ENCODE measurements at regions not wholly inside any gene's neighbourhood (a gene's known extent, or its start where the extent isn't known, plus 50 kb on each side); places are given as distances from the start of the nearest gene placed in this dataset.

- intact Hi-C loops (cut with DNase I; ENCODE audit: low total_unique reads): no loop called here
Measured at GRCh38 chr7:46652317-46652716, 731.2 kb upstream of the IGFBP3 start.

GRCh38 chr7:46651561-46652088 is 730.6 kb upstream of the IGFBP3 start:
- intact Hi-C loops (cut with DNase I; ENCODE audit: low total_unique reads): no loop called here
- TF ChIP-seq POLR2A (IDR thresholded peaks at IDR 0.05) (no peak), CTCF (IDR thresholded peaks at IDR 0.05) (no peak)
- WGBS, 2 donors: 72 to 73% methylated on average over 8 of the region's 8 CpGs
- DNase-seq (ENCODE audit: low spot score in 2 of 2): no peak
- H3K4me3 ChIP-seq (ENCODE audit: low read depth, poor library complexity, severe bottlenecking): no peak overlapping the region

More at GRCh38 chr7:46652317-46652716, 731.2 kb upstream of the IGFBP3 start:
- no peak for DNase-seq (ENCODE audit: low spot score in 2 of 2)
- TF ChIP-seq POLR2A (IDR thresholded peaks at IDR 0.05): no peak
- no peak for TF ChIP-seq CTCF (IDR thresholded peaks at IDR 0.05)
- WGBS, 2 donors: 75 to 84% methylated on average over 4 of the region's 4 CpGs
- H3K4me3 ChIP-seq (ENCODE audit: low read depth, poor library complexity, severe bottlenecking): no peak overlapping the region

- DNase-seq (ENCODE audit: low spot score in 2 of 2): no peak
- intact Hi-C loops (cut with DNase I; ENCODE audit: low total_unique reads): no loop called here
- 51 to 64% methylated on average over 2 of the region's 2 CpGs for WGBS, 2 donors
- TF ChIP-seq POLR2A (IDR thresholded peaks at IDR 0.05): no peak
- TF ChIP-seq CTCF (IDR thresholded peaks at IDR 0.05): no peak
- H3K4me3 ChIP-seq (ENCODE audit: low read depth, poor library complexity, severe bottlenecking): no peak overlapping the region
Measured at GRCh38 chr7:46651070-46651469, 730.0 kb upstream of the IGFBP3 start.

- intact Hi-C loops (cut with DNase I; ENCODE audit: low total_unique reads): no loop called here
- H3K4me3 ChIP-seq (ENCODE audit: low read depth, poor library complexity, severe bottlenecking): no peak overlapping the region
- TF ChIP-seq POLR2A (IDR thresholded peaks at IDR 0.05) (no peak), CTCF (IDR thresholded peaks at IDR 0.05) (no peak)
- no peak for DNase-seq (ENCODE audit: low spot score in 2 of 2)
- WGBS, 2 donors: 31 to 34% methylated on average over 2 of the region's 2 CpGs
Measured at GRCh38 chr7:46649876-46650275, 728.8 kb upstream of the IGFBP3 start.

GRCh38 chr7:46637793-46638735 is 717.0 kb upstream of the IGFBP3 start:
- TF ChIP-seq CTCF (IDR thresholded peaks at IDR 0.05) (no peak), POLR2A (IDR thresholded peaks at IDR 0.05) (no peak)
- no peak for DNase-seq (ENCODE audit: low spot score in 2 of 2)
- WGBS, 2 donors: 81 to 87% methylated on average over 12 of the region's 12 CpGs
- no peak overlapping the region for H3K4me3 ChIP-seq (ENCODE audit: low read depth, poor library complexity, severe bottlenecking)
- intact Hi-C loops (cut with DNase I; ENCODE audit: low total_unique reads): no loop called here
